EH (cell line): ENCODE measurements at regions not wholly inside any gene's neighbourhood (a gene's known extent, or its start where the extent isn't known, plus 50 kb on each side); places are given as distances from the start of the nearest gene placed in this dataset.

Experiments
- DNase-seq: peaks from one replicate; pipeline ENCODE4 v3.0.0-alpha.2; 2015; ENCODE audit warnings: low read depth

DNA sequence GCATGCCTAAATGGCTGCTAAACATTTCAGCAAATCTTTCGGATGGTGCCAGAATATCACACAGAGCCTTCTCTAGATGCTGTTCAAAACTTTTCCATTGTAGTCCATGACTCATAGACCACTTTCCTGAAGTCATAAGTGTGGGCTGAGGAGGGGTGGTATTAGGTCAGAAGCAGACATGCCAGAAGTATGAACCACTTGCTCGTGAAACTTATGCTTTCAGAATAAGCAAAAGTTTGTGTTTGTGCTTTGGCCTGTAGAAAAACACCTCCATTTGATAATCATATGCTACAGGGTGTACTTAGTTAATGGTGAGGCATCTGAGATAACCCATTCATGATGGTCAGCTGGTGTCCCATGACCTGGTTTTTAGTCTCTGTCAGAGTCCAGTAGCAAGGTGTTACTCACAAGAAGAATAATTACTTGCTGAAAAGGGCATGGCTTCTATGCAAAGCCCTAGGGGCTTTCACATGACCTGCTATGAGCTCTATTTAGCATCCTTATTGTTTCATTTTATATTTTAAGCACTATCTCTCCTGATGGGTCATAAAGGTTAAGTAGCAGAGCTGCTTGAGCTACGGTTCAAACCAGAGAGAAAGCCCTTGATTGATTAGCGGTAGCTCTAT lies 183.1 kb upstream of the IVNS1ABP start:
- DNase-seq: peak; percentile 94

DNA sequence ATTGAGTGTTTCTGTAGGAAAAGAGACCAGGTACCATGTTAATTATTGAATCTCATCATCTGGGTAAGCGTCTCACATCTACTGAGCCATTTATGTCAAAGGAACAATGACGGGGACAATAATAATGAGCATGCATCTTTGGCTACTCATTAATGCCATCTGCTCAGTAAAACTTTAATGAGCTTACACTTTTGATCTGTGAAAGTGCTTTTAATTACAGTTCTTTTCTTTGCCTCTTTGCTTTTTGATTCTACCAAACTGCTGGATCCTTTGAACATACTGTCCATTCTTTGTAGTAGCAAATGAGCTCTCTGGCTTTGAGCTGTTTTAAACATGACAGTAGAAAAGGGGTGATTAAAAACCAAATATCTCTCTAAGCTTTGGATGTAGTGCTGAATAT lies 181.2 kb upstream of the IVNS1ABP start:
- DNase-seq: no peak

DNA sequence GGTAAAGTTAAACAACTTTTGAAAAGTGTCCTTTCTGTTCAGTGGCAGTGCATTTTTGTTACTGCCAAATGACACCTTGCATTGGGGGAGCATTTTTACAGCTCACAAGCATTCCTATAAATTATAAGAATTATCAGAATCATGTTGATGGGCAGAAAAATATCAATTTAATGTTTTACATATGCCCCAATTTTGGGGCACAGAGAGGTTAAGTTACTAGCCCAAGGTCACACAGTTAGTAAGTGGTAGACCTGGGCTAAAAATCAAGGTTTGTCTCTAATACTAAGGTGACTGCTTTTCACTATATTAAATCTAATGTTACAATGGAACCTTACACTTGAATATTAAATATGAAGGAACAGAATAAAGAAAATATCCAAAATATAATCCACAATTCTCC lies 180.1 kb upstream of the IVNS1ABP start:
- DNase-seq: no peak

DNA sequence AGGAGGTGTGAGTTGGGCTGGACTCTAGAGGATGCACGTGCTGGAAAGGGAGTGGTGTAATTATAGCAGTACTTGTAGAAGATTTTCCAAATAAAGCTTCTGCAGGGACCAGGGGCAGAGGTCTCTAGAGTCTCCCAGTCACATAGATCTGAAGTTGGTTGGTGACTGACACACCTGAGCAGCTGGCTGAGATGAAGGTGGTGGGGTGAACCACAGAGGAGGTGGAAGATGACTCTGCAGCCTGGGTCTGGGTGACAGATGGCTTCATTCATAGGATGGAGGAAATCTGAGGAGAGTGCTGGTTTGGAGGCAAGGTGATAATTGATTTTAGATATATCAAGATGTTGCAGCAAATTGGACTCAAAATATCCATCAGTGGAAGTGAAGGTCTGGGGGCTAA lies 178.9 kb upstream of the IVNS1ABP start:
- no peak for DNase-seq

DNA sequence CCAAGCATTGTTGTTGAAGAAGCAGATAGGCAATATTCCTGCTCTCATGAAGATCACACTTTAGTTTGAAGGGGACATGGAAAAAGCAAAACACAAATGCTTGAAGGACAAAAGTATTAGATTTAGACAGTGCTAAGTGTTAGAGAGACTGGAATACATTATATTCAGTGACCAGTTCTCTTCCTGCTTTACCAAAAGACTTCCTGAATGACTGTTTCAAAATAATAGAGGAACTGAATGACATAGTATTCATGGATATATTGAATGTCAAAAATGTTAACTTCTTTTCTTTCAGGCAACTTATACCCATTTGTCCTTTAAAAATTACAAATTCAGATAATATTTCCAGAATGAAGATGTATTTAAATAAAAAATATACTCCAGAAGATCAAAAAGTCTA lies 178.0 kb upstream of the IVNS1ABP start:
- no peak for DNase-seq

DNA sequence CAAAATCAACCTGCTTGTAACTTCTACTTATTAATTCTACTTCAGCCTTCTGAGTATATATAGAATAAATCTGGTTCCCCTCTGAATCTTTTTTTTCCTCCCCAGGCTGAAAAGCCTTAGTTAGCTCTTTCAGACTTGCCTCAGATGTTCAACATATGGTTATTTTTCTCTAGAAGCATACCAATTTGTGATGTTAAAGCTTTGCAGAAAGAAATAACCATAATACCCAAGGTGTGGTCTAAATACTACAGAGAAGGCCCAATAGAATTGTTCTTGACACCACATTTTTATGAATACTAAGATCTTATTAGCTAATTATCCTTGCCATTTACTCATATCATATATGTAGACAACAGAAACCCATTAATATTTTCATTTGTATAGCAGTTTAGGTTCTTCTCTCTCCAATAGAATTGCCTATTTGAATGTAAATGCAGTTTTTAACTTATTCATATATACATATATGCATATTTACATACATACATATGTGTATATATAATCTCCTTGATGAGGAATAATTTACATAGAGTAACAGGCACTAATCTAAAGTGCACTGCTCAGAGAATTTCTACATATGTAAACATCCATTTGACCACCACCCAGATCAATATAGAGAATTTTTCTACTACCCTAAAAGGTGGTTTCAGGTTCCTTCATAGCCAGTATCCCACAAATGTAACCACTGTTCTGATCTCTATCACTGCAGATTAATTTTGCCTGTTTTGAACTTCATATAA lies 175.2 kb upstream of the IVNS1ABP start:
- no peak for DNase-seq

DNA sequence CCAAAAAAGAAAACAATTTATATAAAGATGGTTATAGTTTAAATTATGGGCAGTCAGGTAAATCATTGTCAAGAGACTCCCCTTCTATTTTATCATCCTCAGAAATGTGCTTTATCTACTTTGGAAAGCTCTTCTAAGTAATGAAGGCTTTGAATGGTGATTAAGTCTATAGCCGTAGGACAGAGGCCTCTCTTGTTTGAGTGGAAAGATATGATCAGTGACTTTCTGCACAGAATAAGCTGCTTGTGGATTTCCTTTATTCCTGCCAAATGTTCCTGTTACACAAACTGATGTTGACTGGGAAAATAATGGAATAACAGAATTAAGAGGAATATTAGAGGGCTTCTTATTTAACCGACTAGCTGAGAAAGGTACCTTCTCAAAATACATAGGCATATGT lies 174.6 kb upstream of the IVNS1ABP start:
- no peak for DNase-seq

DNA sequence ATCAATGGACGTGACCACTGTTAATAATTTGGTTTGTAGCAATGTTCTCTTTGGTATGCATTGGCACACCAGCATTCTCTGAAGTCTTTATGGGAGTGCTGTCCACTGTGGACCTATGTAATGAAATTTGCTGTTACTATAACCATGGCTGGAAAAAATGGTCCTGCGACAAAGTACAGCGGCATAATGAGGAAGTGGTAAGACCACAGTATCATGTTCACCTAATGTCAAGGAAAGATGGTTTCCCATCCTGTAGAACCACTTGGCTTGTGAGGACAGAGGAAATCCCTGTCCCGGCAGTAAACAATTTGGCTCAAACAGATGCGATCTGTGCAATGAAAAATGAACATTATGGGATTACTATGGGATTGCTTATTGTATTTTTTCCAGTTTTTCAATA lies 173.9 kb upstream of the IVNS1ABP start:
- DNase-seq: no peak

DNA sequence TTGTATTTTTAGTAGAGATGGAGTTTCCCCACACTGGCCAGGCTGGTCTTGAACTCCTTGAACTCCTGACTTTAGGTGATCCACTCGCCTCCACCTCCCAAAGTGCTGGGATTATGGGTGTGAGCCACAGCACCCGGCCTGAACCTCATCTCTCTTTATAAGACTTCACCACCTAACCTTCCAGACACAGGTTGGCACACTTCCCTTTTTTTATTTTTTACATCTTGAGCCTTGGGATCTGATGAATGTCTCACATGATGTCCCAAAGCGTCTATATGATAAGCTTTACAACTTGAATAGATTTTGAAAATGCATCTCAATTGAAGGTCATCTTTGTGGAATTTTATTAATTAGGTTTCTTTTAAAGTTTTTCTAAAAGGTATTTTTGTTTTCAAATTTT lies 172.4 kb upstream of the IVNS1ABP start:
- DNase-seq: no peak

DNA sequence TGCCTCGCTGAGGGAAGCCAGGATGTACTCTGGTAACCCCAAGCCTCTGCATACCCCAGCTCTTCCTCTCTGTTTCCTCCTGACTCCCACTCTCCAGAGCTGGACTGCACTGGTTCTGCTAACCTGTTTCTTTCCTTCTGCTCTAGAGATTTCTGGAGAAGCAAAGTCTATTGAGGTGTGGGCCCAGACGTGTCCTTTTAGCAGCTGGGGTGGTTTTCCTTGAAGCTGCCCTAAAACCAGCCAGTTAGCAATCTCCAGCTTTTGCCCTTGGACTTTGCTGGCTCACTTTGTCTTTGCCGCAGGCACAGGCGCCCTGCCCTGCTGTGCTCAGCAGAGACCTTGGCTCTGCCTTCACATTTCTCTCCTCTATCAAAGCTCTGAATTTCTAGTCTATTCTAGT lies 171.8 kb upstream of the IVNS1ABP start:
- DNase-seq: no peak

DNA sequence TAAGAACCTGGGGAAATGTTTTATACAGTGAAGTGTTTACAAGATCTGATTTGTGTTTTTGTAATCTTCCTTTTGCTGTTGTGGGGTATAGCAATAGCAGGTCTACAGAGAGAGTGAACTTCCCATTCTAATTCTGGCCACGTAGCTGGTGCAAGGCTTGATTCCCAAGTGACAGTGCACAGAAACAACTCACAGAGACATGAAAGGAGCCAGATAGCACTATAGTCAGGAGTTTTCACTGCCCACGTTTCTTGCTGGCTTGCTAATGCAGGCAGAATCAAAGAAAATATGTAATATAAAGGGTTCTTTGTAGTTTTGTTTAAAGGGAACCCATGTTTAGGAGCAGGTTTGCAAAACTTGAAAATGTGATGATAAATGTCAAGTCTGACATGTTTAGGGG lies 170.9 kb upstream of the IVNS1ABP start:
- DNase-seq: no peak

DNA sequence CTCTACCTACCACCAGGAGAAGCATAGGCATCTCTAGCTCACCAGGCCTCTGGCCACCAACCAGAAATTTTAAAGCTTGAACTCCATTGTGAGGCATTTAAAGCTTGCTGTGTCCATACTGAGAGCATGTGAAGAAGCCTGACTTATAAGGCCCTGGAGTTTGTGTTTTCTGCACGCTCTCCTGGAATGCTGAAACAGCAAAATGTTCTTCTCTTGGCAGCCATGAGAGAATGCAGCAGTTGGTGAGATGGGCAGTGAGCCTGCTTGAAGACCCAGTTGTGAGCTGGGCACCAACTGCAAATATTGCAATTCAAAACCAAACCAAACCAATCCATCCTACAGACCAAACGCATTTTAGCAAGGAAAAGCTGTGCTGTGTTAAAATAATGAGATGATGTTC lies 170.0 kb upstream of the IVNS1ABP start:
- no peak for DNase-seq

DNA sequence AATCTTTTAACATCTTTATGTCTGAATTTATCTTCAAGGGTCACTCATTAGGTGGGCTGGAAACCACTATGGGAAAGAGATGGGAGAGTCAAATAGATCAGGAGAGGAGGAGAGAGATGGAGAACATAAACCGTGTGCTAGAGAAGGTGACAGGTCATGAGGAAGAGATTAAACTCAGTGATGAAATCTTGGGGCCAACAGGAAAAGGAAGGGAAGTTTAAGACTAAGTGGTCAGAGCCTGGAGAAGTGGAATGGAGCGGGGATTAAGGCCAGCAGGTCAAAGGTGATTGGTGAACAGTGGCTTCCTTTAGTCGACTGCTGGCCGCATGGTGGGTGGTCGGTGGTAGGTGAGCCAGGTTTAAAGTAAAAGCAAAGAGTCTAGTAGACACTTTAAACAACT lies 169.3 kb upstream of the IVNS1ABP start:
- DNase-seq: no peak

DNA sequence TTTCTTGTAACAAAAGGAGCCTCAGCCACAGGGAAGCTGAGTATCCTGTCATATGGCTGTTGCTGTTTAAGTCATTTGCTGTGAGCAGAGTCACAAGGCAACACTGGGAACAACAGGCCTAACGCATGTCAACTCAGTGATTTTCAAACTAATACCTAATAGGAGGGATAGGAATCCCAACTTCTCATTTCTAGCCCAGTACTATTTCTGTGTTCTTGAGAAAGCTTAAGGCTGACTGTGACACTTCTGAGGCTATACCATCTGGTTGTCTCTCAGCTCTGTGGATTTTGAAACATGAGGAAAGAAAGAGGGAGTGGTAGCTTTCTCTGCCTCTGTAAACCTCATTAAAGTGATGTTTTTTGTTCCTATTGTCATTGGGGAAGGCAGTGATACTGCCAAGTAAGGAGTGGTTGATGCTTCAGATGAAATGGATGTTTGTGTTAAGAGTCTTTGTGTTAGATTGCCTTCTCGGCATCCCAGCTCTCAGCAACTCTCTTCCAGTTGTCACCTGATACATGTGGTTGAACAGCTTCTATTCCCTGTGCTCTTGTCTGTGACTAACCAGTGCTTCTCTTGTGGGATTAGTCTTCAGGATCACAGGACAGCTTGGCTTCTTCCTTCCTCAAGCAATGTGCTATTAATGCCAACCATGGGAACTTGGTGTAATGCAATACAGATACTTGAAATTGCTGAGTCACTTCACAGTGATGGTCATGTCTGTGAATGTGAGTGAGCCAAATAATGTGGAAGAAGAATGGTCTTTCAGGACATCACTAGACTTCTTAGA lies 166.8 kb upstream of the IVNS1ABP start:
- peak; percentile 98 for DNase-seq

DNA sequence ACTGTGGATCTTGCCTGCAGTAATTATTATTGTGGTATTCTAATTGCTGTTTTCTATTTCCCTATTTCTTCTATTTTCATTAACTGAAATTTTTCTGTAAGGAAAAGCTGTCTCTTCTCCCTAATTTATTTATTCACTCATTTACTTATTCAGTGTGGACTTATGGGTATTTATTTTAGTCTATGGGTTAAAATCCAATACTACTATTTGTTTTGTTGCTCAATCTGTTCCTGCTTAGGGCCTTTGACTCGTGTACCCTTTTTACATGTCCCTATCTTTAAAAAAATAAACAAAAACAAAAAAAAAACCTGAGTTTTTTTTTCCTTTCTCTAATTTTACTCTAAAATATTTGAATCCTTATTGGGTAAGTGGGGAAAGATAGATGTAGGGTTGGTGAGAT lies 166.2 kb upstream of the IVNS1ABP start:
- DNase-seq: no peak

DNA sequence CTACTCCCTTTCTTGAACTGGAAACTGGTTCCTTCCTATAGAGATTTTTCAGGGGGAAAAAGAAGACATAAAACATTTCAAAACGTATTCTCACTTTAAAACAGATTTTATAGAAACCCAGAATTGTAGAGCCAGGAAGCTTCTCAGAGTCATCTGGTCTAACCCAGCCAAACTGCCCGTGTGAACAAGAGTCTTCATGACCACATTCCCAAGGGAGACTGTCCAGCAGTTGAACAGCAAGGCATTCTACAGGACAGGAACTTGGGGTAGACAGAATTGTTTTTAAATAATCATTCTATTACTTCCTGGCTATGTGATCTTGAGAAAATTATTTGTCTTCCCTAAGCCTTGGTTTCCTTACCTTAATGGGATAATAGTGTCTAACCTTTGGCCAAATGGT lies 163.5 kb upstream of the IVNS1ABP start:
- peak; percentile 48 for DNase-seq

DNA sequence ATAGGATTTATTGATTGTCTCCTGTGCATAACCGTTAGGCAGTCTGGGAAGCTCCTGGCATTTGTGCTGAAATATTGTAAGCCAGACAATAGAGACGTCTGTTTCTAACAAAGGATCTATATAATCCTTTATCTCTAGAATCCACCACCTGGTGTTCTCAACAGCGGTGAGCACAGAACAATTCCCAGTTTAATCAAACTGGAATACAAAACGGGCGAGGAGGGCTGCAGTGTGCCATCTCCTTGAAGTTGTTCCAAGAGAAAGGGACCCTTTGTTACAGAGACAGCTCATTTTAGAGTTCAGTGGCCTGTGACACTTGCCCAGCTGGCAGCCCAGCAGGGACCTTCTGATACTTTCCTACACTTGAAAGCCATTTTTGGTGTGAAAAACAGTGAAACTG lies 162.8 kb upstream of the IVNS1ABP start:
- no peak for DNase-seq

DNA sequence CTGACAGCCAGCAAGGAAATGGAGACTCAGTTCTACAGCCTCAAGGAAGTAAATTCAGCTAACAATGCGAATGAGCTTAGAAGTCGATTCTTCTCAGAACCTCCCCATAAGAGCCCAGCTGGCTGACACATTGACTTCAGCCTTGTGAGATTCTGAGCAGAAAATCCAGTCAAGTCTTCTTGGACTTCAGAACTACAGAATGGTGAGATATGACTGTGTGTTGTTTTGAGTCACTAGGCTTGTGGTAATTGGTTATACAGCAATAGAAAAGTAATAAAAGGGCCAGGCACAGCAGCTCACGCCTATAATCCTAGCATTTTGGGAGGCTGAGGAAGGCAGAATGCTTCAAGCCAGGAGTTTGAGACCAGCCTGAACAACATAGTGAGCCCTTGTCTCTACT lies 161.8 kb upstream of the IVNS1ABP start:
- DNase-seq: no peak

DNA sequence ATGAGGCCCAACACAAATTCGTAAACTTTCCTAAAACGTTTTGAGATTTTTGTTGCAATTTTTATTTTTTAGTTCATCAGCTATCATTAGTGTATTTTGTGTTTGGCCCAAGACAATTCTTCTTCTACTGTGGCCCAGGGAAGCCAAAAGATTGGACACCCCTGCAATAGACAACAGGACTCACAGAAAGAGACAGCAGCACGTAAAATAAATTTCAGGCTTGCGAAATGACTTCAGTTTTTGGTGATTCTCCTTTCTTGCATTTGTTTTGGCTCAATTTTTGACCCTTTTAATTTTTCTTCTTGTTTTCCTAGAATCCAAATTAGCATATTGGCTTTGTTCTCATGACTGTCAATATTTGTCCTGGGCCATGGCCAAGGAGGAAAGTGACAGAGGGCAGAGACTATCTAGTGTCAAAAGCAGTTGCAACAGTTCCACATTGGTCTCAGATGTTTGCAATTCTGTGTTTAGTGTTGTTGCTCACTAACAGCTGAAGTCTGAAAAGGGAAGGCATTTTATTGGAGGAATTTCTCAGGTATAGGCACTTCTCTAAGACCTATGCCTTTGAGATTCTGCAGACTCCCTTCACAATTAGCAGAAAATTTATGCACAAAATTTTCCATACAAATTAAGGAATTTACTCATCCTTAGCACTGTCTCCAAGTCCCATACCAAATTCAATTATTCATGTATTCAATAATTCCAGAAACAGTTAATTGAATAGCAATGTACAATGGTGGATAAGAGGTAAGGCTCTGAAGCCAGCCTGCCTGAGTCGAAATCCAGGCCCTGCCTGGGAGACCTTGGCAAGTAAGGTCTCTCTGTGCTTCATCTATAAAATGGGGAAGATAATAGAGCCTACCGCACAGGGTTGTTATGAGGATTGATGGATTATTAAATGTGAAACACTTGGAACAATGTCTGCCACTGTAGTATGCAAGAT lies 160.9 kb upstream of the IVNS1ABP start:
- no peak for DNase-seq

DNA sequence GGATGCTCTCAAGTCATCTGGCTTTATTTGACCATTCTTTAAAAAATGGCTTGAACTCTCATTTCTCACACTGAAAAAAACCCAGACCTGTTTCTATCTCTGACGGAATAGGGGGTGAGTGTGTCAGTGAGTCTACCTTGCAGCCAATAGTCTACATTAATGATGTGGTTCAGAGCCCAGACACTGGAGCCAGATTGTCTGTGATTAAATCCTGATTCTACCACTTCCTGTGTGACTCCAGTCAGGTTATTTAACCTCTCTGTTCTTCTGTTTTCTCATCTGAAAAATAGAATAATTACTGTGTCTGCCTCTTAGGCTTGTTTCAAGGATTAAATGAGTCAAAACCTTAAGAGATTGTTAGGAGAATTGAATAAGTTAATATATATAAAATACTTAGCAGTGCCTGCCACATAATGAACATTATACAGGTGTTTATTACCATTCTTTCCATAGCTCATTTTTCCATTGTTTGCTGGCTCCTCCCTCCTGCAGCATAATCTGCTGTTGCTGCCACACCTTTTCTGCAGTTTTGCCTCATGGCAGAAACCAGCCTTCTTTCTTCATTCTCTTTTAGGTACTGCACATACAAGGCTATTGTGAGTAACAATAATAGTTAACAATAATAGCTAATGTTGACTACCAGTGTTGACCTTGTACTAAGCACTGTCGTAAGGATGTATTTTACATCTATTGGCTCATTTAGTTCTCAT lies 157.6 kb upstream of the IVNS1ABP start:
- DNase-seq: peak; percentile 11

DNA sequence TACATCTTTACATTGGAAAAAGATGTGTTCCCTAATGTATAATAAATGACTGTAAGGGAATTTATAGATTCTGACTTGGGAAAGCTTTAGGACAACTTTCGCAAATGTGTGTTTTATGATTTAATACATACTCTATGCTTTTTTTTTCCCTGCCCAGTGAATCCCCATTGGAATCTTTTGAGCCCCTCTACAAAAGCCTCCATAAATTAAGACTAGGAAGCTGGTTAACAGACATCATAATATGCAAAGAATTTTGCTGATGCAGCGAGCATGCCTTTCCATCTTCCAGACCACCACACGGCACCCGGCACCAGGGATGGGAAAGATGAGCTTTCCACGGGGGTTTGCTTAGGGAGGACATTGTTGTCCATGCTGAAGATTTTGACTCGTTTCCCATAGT lies 156.1 kb upstream of the IVNS1ABP start:
- no peak for DNase-seq

DNA sequence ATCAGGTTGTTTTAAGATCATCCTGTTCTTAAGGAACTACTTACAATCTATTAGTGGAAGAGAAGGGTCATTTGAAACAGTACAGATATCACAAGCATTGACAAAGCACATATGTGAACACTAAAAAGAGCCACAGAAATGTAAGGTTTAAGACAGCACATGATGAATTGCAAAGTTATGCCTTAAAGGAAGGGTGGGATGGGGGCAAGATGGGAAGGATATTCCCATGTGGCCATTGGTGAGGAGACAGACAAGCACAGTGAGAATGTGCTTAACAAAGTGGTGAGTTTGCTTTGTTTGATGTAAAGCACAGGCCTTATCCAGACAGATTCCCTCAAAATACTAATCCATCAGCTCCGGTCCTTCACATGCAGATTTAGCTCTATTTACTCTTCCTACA lies 151.6 kb upstream of the IVNS1ABP start:
- DNase-seq: no peak
